Suprapubic skin (tissue), 4 donors: ENCODE measurements at regions not wholly inside any gene's neighbourhood (a gene's known extent, or its start where the extent isn't known, plus 50 kb on each side); places are given as distances from the start of the nearest gene placed in this dataset.

Experiments used
- DNase-seq, 2 donors: peaks; one replicate each; pipeline ENCODE4 v3.0.0-alpha.2; 2019; ENCODE audit warnings: low spot score in 2 of 2
- H3K27ac ChIP-seq: fragments of 200-600 bp; sonication (generic); one replicate; pipeline ENCODE4 v1.5.1; 2019
- H3K27me3 ChIP-seq: fragments of 200-600 bp; sonication (generic); one replicate; pipeline ENCODE4 v1.5.1; 2019
- H3K36me3 ChIP-seq: fragments of 200-600 bp; sonication (generic); one replicate; pipeline ENCODE4 v1.5.1; 2019
- H3K4me1 ChIP-seq: fragments of 200-600 bp; sonication (generic); one replicate; pipeline ENCODE4 v1.5.1; 2019
- H3K4me3 ChIP-seq: fragments of 200-600 bp; sonication (generic); one replicate; pipeline ENCODE4 v1.5.1; 2019; ENCODE audit warnings: mild to moderate bottlenecking
- H3K9me3 ChIP-seq: fragments of 200-600 bp; sonication (generic); one replicate; pipeline ENCODE4 v1.5.1; 2019
- CTCF ChIP-seq, 2 donors: fragments of 200-600 bp in 1 of 2; fragments of 450-650 bp in 1 of 2; sonication (generic) in 1 of 2; IDR thresholded peaks; one replicate each; pipeline ENCODE4 v1.5.1; 2016 to 2019; ENCODE audit warnings: antibody characterized with exemption in 2 of 2, mild to moderate bottlenecking in 1 of 2, moderate library complexity in 1 of 2
- EP300 ChIP-seq: sonication (generic); formaldehyde crosslinking; IDR thresholded peaks from one replicate; pipeline ENCODE4 v1.6.1; 2017; ENCODE audit warnings: antibody characterized with exemption
- POLR2A ChIP-seq, 2 donors: fragments of 450-650 bp; IDR thresholded peaks; one replicate each; pipeline ENCODE4 v1.6.1; 2017; ENCODE audit warnings: antibody characterized with exemption in 2 of 2, mild to moderate bottlenecking in 2 of 2, moderate library complexity in 2 of 2
- POLR2AphosphoS5 ChIP-seq, 3 donors: sonication (generic); formaldehyde crosslinking; IDR thresholded peaks; one replicate each; pipeline ENCODE4 v1.6.1; 2017; ENCODE audit warnings: antibody characterized with exemption in 3 of 3
- WGBS: methylation state at CpG from one replicate; pipeline ENCODE4 v1.1.5; 2018; 5-methylcytosine and 5-hydroxymethylcytosine counted together

DNA sequence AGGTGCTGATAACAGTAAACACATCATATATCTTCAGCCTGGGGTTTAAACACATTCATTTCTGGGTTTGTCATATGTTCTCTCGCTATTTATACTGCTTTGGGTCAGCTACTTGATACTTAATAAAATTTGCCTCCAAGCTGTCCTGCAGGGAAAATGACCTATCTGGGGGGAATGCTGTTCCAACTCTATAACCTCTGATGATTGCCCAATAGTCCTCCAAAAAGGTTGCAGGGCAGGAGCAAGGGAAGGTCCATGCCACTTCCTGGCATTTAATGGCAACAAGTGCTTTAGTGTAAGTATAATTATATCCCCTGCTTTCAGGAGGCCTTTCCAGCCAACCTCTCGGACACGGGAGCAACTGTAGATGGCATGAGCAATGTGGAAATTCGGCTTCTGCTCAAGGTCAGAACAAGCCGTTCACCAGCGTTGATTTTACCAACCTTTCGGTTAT is 198.0 kb upstream of the EEA1 start:
- Histone ChIP-seq H3K9me3 (no peaks in the 10 kb centered on the region), H3K4me1 (peaks cover 24% of the 10 kb centered on the region), H3K36me3 (no peaks in the 10 kb centered on the region), H3K27me3 (no peaks in the 10 kb centered on the region), H3K4me3 (no peak overlapping the region), H3K27ac (peak overlapping the region; percentile 0)
- TF ChIP-seq POLR2AphosphoS5 (IDR thresholded peaks at IDR 0.05) (no peak), CTCF (IDR thresholded peaks at IDR 0.05) (no peak), EP300 (no peak), POLR2A (IDR thresholded peaks at IDR 0.05) (no peak)
- 79% methylated on average over 7 of the region's 7 CpGs for whole genome bisulfite sequencing
- DNase-seq: no peak

DNA sequence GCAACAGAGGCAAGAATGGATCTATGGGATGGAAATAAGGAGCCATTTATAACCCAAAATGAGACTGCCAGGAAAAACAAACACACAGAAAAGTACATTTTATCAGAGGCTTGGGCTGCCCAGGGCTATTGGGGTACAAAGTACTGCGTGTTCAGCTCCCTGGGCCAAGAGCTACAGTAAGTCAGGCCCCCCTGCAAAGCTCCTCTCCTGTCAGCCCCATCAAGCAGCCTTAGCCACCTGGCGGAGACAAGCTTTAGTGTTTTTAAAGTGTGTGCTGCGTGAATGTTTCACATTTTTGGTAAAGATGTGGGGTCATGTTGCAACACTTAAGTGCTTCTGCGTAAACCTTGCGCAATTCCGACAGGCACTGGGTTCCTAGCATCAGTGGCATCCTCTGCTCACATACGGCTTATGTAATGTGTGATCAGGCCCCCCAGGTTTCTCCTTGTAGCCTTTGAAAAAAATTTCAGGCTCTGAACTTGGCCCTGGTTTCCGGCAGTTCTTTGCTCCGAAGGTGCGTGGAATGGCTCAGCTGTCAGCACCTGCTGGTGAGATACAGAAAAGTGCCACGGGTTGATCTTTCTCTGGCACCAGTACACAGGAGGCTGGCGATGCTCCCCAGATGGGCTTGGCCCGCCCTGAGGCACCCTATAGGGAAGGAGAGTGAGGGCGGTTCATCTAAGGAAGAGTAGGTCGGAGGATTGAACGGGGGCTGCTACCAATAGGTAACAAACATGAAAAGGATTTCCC is 198.7 kb upstream of the EEA1 start:
- H3K36me3 ChIP-seq: no peaks in the 10 kb centered on the region
- H3K9me3 ChIP-seq: no peaks in the 10 kb centered on the region
- no peak for TF ChIP-seq POLR2A (IDR thresholded peaks at IDR 0.05)
- peak in 2 of 3 donors; percentile 26 for TF ChIP-seq POLR2AphosphoS5 (IDR thresholded peaks at IDR 0.05)
- TF ChIP-seq CTCF (IDR thresholded peaks at IDR 0.05): peak; percentile 1 to 30
- TF ChIP-seq EP300: peak; percentile 95
- peak overlapping the region; percentile 55 for H3K27ac ChIP-seq
- no peaks in the 10 kb centered on the region for H3K27me3 ChIP-seq
- no peak overlapping the region for H3K4me3 ChIP-seq
- H3K4me1 ChIP-seq: peaks cover 18% of the 10 kb centered on the region
- DNase-seq: no peak
- 43% methylated on average over 16 of the region's 16 CpGs for WGBS

DNA sequence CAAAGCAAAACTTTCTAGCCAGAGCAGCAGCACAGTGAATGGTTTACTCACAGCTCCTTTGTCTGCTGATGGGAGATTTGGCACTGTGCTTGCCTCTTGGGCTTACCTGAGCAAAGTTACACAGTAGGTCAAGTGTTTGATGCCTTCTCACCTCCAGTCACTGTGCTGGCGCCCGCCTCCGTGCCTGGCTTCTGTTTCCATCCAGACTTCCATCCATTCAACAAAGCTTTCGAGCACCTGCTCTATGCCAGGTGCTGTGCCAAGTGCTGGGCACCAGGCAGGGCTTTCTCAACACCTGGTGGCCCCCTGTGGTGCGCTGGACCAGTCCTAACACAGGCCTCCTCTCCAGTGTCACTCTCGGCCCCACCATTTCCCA is 199.2 kb upstream of the EEA1 start:
- H3K4me3 ChIP-seq: no peak overlapping the region

DNA sequence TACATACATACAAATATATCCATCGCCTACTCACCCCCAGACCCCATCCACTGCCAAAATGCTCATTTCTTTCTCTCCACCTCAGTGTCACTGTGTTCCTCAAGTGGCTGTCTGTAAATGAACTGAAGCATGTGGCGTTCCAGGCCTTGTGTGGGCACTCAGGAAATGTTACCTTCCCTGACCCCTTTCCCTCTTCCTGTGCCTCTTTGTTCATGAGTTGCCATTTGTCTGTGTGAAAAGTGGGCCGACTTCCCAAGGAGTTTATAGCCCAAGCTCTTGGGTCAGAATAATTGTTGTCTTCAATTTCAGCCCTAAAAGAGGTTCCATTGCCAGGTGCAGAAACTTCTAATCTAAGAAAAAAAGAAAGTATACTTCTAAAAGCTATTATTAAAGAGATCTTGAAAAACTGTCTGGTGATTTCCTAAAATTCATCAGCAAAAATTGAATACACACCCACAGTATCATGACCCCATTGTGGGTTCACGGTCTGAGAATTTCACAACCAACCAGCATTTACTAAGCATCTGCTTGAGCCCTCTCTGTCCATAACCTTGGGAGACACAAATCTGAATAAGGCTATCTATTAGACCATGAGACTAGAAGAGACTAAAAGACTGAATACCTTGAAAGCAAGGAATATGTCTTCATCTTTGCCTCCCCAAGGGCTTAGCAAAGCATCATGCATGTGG is 201.4 kb upstream of the EEA1 start:
- Histone ChIP-seq H3K36me3 (no peaks in the 10 kb centered on the region), H3K4me3 (no peak overlapping the region), H3K27ac (no peak overlapping the region), H3K27me3 (no peaks in the 10 kb centered on the region), H3K4me1 (peaks cover 9% of the 10 kb centered on the region), H3K9me3 (no peaks in the 10 kb centered on the region)
- DNase-seq: no peak
- TF ChIP-seq POLR2A (IDR thresholded peaks at IDR 0.05): no peak
- TF ChIP-seq CTCF (IDR thresholded peaks at IDR 0.05): no peak
- no peak for TF ChIP-seq EP300
- no peak for TF ChIP-seq POLR2AphosphoS5 (IDR thresholded peaks at IDR 0.05)
- WGBS: 84% methylated on average over 4 of the region's 4 CpGs

More for the DNA sequence above, 199.2 kb upstream of the EEA1 start:
- TF ChIP-seq POLR2A (IDR thresholded peaks at IDR 0.05) (no peak), POLR2AphosphoS5 (IDR thresholded peaks at IDR 0.05) (no peak), CTCF (IDR thresholded peaks at IDR 0.05) (no peak), EP300 (no peak)
- no peaks in the 10 kb centered on the region for H3K9me3 ChIP-seq
- H3K4me1 ChIP-seq: peaks cover 12% of the 10 kb centered on the region
- H3K36me3 ChIP-seq: no peaks in the 10 kb centered on the region
- H3K27me3 ChIP-seq: no peaks in the 10 kb centered on the region
- peak overlapping the region; percentile 55 for H3K27ac ChIP-seq
- no peak for DNase-seq
- 58% methylated on average over 6 of the region's 6 CpGs for WGBS

DNA sequence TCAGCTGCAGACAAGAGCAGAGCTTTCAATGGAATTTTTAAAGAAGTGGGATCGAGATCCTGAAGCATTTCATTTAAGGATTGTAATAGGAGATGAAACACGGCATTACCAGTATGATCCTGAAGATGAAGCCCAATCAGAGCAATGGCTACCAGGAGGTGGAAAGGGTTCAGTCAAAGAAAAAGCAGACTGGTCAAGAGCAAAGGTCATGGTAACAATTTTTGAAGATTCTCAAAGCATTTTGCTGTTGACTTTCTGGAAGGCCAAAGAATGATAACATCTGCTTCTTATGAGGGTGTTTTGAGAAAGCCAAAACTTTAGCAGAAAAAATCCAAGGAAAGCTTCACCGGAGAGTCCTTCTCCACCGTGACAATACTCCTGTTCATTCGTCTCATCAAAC is 204.3 kb upstream of the EEA1 start:
- no peaks in the 10 kb centered on the region for H3K36me3 ChIP-seq
- peaks cover 14% of the 10 kb centered on the region for H3K4me1 ChIP-seq
- no peak for TF ChIP-seq POLR2A (IDR thresholded peaks at IDR 0.05)
- no peak for TF ChIP-seq CTCF (IDR thresholded peaks at IDR 0.05)
- TF ChIP-seq EP300: no peak
- TF ChIP-seq POLR2AphosphoS5 (IDR thresholded peaks at IDR 0.05): no peak
- no peaks in the 10 kb centered on the region for H3K27me3 ChIP-seq
- H3K27ac ChIP-seq: no peak overlapping the region
- no peaks in the 10 kb centered on the region for H3K9me3 ChIP-seq
- WGBS: 80% methylated on average over 5 of the region's 5 CpGs
- no peak for DNase-seq
- H3K4me3 ChIP-seq: no peak overlapping the region
